Ovary (tissue), 3 donors: ENCODE measurements at regions not wholly inside any gene's neighbourhood (a gene's known extent, or its start where the extent isn't known, plus 50 kb on each side); places are given as distances from the start of the nearest gene placed in this dataset.

ENCODE experiments used
- POLR2A ChIP-seq: fragments of 450-650 bp; IDR thresholded peaks from one replicate; pipeline ENCODE4 v1.6.1; 2017; ENCODE audit warnings: antibody characterized with exemption, mild to moderate bottlenecking, moderate library complexity
- TF ChIP-seq, protein P1 (sequence below), 3 donors: fragments of 450-650 bp in 2 of 3; fragments of 200-600 bp in 1 of 3; IDR thresholded peaks; one replicate each; pipeline versions ENCODE4 v1.5.1 to v1.8.0; 2016 to 2022; ENCODE audit warnings: antibody characterized with exemption in 3 of 3, mild to moderate bottlenecking in 1 of 3
- donor health status: DM: no; HTN: no; CAD: no.

GRCh38 chr4:104975617-104976016, 171.1 kb upstream of the TET2 start:
- no peak for TF ChIP-seq POLR2A
- TF ChIP-seq, protein P1, sequence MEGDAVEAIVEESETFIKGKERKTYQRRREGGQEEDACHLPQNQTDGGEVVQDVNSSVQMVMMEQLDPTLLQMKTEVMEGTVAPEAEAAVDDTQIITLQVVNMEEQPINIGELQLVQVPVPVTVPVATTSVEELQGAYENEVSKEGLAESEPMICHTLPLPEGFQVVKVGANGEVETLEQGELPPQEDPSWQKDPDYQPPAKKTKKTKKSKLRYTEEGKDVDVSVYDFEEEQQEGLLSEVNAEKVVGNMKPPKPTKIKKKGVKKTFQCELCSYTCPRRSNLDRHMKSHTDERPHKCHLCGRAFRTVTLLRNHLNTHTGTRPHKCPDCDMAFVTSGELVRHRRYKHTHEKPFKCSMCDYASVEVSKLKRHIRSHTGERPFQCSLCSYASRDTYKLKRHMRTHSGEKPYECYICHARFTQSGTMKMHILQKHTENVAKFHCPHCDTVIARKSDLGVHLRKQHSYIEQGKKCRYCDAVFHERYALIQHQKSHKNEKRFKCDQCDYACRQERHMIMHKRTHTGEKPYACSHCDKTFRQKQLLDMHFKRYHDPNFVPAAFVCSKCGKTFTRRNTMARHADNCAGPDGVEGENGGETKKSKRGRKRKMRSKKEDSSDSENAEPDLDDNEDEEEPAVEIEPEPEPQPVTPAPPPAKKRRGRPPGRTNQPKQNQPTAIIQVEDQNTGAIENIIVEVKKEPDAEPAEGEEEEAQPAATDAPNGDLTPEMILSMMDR (IDR thresholded peaks at IDR 0.05), result no peak
